Calu3 (cell line): ENCODE measurements at regions not wholly inside any gene's neighbourhood (a gene's known extent, or its start where the extent isn't known, plus 50 kb on each side); places are given as distances from the start of the nearest gene placed in this dataset.

Experiments
- BruUV-seq: library from RNA; stranded (reverse); fragments of 400-500 nt; replicated peaks from 2 replicates; lab custom pipeline; 2021; lab: Mats Ljungman, UMichigan
- CTCF ChIA-PET: fragments of 300-600 bp; sonication (Branson Sonifier 250); formaldehyde crosslinking; loops from one replicate; lab custom pipeline; 2022; ENCODE audit warnings: antibody characterized with exemption; lab: Charles Lee
- DNase-seq: peaks from one replicate; pipeline ENCODE4 v3.0.0; 2022
- H3K27ac Mint-ChIP-seq: one replicate; pipeline ENCODE4 v1.8.0; 2022; ENCODE audit warnings: mixed read lengths; ENCODE audit not compliant: unreplicated experiment
- H3K27me3 Mint-ChIP-seq: one replicate; pipeline ENCODE4 v1.8.0; 2022; ENCODE audit warnings: mixed read lengths; ENCODE audit not compliant: unreplicated experiment
- H3K36me3 Mint-ChIP-seq: one replicate; pipeline ENCODE4 v1.8.0; 2022; ENCODE audit warnings: mild to moderate bottlenecking, moderate library complexity, mixed read lengths; ENCODE audit not compliant: insufficient read depth, unreplicated experiment
- H3K4me1 Mint-ChIP-seq: one replicate; pipeline ENCODE4 v1.8.0; 2022; ENCODE audit warnings: mild to moderate bottlenecking, low read depth, mixed read lengths; ENCODE audit not compliant: unreplicated experiment
- H3K4me3 Mint-ChIP-seq: one replicate; pipeline ENCODE4 v1.8.0; 2022; ENCODE audit warnings: mild to moderate bottlenecking, low read depth, moderate library complexity, mixed read lengths; ENCODE audit not compliant: unreplicated experiment
- H3K9me3 Mint-ChIP-seq: one replicate; pipeline ENCODE4 v1.8.0; 2022; ENCODE audit warnings: low read depth, mixed read lengths; ENCODE audit not compliant: unreplicated experiment
- CTCF ChIP-seq: fragments of 200-600 bp; IDR thresholded peaks from one replicate; pipeline ENCODE4 v1.8.0; 2022; ENCODE audit warnings: antibody characterized with exemption; ENCODE audit not compliant: unreplicated experiment
- intact Hi-C: fragments of 100-400 bp; cut with micrococcal nuclease; formaldehyde crosslinking; loops from one replicate; pipeline ENCODE4 v1.10.0; 2022; ENCODE audit not compliant: unreplicated experiment

GRCh38 chr4:81896936-81897335 lies 425.2 kb upstream of the RASGEF1B start:
- intact Hi-C loops, result no loop called here
- no TSS peak for BruUV-seq
- Mint-ChIP-seq H3K36me3 (no peaks in the 10 kb centered on the region), H3K4me3 (no peak overlapping the region), H3K9me3 (no peaks in the 10 kb centered on the region), H3K4me1 (no peaks in the 10 kb centered on the region), H3K27me3 (no peaks in the 10 kb centered on the region), H3K27ac (no peak overlapping the region)
- TF ChIP-seq CTCF, result no peak
- CTCF ChIA-PET, result interaction anchor here (1.5 kb wide), 1 partner anchor 103 kb away, joined by 3 read pairs; no protein-coding TSS in a partner anchor
- no peak for DNase-seq

GRCh38 chr4:81891005-81891996 lies 419.6 kb upstream of the RASGEF1B start:
- DNase-seq, result no peak
- Mint-ChIP-seq H3K9me3 (no peaks in the 10 kb centered on the region), H3K4me3 (no peak overlapping the region), H3K36me3 (no peaks in the 10 kb centered on the region), H3K4me1 (no peaks in the 10 kb centered on the region), H3K27me3 (no peaks in the 10 kb centered on the region), H3K27ac (no peak overlapping the region)
- intact Hi-C loops, result no loop called here
- BruUV-seq, result no TSS peak
- CTCF ChIA-PET, result no interaction called here
- no peak for TF ChIP-seq CTCF

DNA sequence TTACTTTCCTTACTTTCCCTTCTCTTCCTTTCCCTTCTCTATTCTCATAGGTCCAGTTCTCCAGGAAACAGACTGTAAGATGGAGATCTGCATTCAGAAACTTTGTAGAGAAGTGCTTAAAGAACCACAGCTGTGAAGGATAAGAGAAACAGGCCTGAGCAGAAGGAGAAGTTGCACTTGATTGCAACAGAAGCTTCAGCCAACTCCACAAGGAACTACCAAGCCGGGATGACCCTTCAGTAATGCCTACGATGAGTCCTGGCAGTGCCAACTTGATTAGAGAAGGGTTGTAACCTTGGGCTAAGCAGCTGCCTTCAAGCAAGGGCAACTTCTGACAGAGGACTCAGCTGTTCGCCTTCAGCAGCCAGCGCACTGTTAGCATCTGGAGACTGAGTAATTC lies 413.3 kb upstream of the RASGEF1B start:
- no peaks in the 10 kb centered on the region for H3K27me3 Mint-ChIP-seq
- no peaks in the 10 kb centered on the region for H3K9me3 Mint-ChIP-seq
- CTCF ChIA-PET, result interaction anchor here (1.2 kb wide), 1 partner anchor 9 kb away, joined by 3 read pairs; no protein-coding TSS in a partner anchor
- no peak overlapping the region for H3K27ac Mint-ChIP-seq
- no TSS peak for BruUV-seq
- intact Hi-C loops, result no loop called here
- H3K4me3 Mint-ChIP-seq, result no peak overlapping the region
- no peak for TF ChIP-seq CTCF
- no peaks in the 10 kb centered on the region for H3K36me3 Mint-ChIP-seq
- H3K4me1 Mint-ChIP-seq, result peaks cover 10% of the 10 kb centered on the region
- DNase-seq, result no peak

GRCh38 chr4:81883530-81884450 lies 412.1 kb upstream of the RASGEF1B start:
- peaks cover 10% of the 10 kb centered on the region for H3K4me1 Mint-ChIP-seq
- no peaks in the 10 kb centered on the region for H3K9me3 Mint-ChIP-seq
- no peak for TF ChIP-seq CTCF
- DNase-seq, result no peak
- no peaks in the 10 kb centered on the region for H3K36me3 Mint-ChIP-seq
- CTCF ChIA-PET, result no interaction called here
- BruUV-seq, result no TSS peak
- no peak overlapping the region for H3K27ac Mint-ChIP-seq
- H3K27me3 Mint-ChIP-seq, result no peaks in the 10 kb centered on the region
- intact Hi-C loops, result no loop called here
- no peak overlapping the region for H3K4me3 Mint-ChIP-seq
